Upper lobe of left lung (tissue), 4 donors: ENCODE measurements at regions not wholly inside any gene's neighbourhood (a gene's known extent, or its start where the extent isn't known, plus 50 kb on each side); places are given as distances from the start of the nearest gene placed in this dataset.

Experiments used
- CTCF ChIP-seq, 6 experiments: fragments of 450-650 bp in 4 of 6; fragments of 200-600 bp in 2 of 6; sonication (generic) in 2 of 6; IDR thresholded peaks; one replicate each; pipeline ENCODE4 v1.5.1; 2016 to 2019; ENCODE audit warnings: antibody characterized with exemption in 6 of 6
- POLR2A ChIP-seq, 4 donors: fragments of 450-650 bp; IDR thresholded peaks; one replicate each; pipeline ENCODE4 v1.5.1; 2016 to 2017; ENCODE audit warnings: antibody characterized with exemption in 4 of 4, mild to moderate bottlenecking in 2 of 4

DNA sequence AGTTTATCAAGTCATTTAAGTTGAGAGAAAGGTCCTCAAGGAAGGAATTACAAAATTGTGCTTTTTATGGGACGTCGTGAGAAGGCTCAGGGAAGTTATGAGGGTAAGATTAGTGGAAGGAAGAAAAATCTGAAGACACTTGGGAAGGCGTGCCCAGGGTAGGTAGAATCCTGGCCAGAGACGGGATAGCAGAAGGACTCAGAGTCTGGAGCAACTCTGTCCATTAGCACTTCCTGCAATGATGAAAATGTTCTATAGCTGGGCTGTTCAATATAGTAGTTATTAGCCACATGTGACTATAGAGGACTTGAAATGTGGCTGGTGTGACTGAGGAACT is 271.0 kb upstream of the ZPLD1 start:
- TF ChIP-seq POLR2A (IDR thresholded peaks at IDR 0.05) (no peak), CTCF (IDR thresholded peaks at IDR 0.05) (no peak)
